Astrocyte (in vitro differentiated cells and primary cell): ENCODE measurements at regions not wholly inside any gene's neighbourhood (a gene's known extent, or its start where the extent isn't known, plus 50 kb on each side); places are given as distances from the start of the nearest gene placed in this dataset.

Experiments used
- DNase-seq: peaks from one replicate; pipeline ENCODE4 v3.0.0-alpha.2; 2010; ENCODE audit warnings: low read depth
- FAIRE-seq: peaks from 2 replicates; lab custom pipeline; 2011; peaks lifted over from hg19 to GRCh38; lab: Jason Lieb, UNC
- H2AFZ ChIP-seq: 2 replicates; pipeline ENCODE4 v1.6.0; 2012; ENCODE audit warnings: low read depth, low read length, inconsistent platforms
- H3K27ac ChIP-seq: 2 replicates; pipeline ENCODE4 v1.5.1; 2011; ENCODE audit warnings: low read depth, low read length, inconsistent platforms
- H3K27me3 ChIP-seq: 2 replicates; pipeline ENCODE4 v1.6.0; 2011; ENCODE audit warnings: low read length, inconsistent platforms; ENCODE audit not compliant: insufficient read depth
- H3K36me3 ChIP-seq: 2 replicates; pipeline ENCODE4 v1.5.1; 2011; ENCODE audit warnings: low read length, inconsistent platforms; ENCODE audit not compliant: insufficient read depth
- H3K4me1 ChIP-seq: 2 replicates; pipeline ENCODE4 v1.5.1; 2011; ENCODE audit warnings: low read length, inconsistent platforms; ENCODE audit not compliant: insufficient read depth
- H3K4me2 ChIP-seq: 2 replicates; pipeline ENCODE4 v1.6.0; 2012; ENCODE audit warnings: low read length, inconsistent platforms
- H3K4me3 ChIP-seq: 2 replicates; pipeline ENCODE4 v1.5.1; 2011; ENCODE audit warnings: low read depth, mild to moderate bottlenecking, low read length, inconsistent platforms; ENCODE audit not compliant: insufficient read depth
- H3K79me2 ChIP-seq: 2 replicates; pipeline ENCODE4 v1.6.0; 2012; ENCODE audit warnings: mild to moderate bottlenecking, low read length, inconsistent platforms; ENCODE audit not compliant: insufficient read depth
- H3K9ac ChIP-seq: 2 replicates; pipeline ENCODE4 v1.6.0; 2012; ENCODE audit warnings: mild to moderate bottlenecking, low read length, inconsistent platforms
- H3K9me3 ChIP-seq: 2 replicates; pipeline ENCODE4 v1.5.1; 2012; ENCODE audit warnings: low read depth, mild to moderate bottlenecking, low read length, inconsistent platforms; ENCODE audit not compliant: insufficient read depth
- H4K20me1 ChIP-seq: 2 replicates; pipeline ENCODE4 v1.6.0; 2012; ENCODE audit warnings: low read length, inconsistent platforms; ENCODE audit not compliant: insufficient read depth
- H3K27ac Mint-ChIP-seq: one replicate; pipeline ENCODE4 v1.8.0; 2021; ENCODE audit warnings: mild to moderate bottlenecking, mixed read lengths; ENCODE audit not compliant: unreplicated experiment
- H3K27me3 Mint-ChIP-seq: one replicate; pipeline ENCODE4 v1.8.0; 2021; ENCODE audit warnings: low read depth, mixed read lengths; ENCODE audit not compliant: unreplicated experiment
- H3K36me3 Mint-ChIP-seq: one replicate; pipeline ENCODE4 v1.8.0; 2021; ENCODE audit warnings: low read depth, mixed read lengths; ENCODE audit not compliant: unreplicated experiment
- H3K4me1 Mint-ChIP-seq: one replicate; pipeline ENCODE4 v1.8.0; 2021; ENCODE audit warnings: low read depth, mixed read lengths; ENCODE audit not compliant: unreplicated experiment
- H3K4me3 Mint-ChIP-seq: one replicate; pipeline ENCODE4 v1.8.0; 2021; ENCODE audit warnings: mild to moderate bottlenecking, moderate library complexity, mixed read lengths; ENCODE audit not compliant: unreplicated experiment
- H3K9me3 Mint-ChIP-seq: one replicate; pipeline ENCODE4 v1.8.0; 2021; ENCODE audit warnings: mild to moderate bottlenecking, mixed read lengths; ENCODE audit not compliant: unreplicated experiment
- CTCF ChIP-seq: IDR thresholded peaks from 2 replicates; pipeline ENCODE4 v1.5.1; 2011; ENCODE audit warnings: low read depth, mild to moderate bottlenecking, inconsistent platforms, low read length, moderate library complexity; ENCODE audit not compliant: insufficient read depth
- EZH2 ChIP-seq: IDR thresholded peaks from 2 replicates; pipeline ENCODE4 v1.6.1; 2012; ENCODE audit warnings: mild to moderate bottlenecking, low read length, inconsistent platforms; ENCODE audit not compliant: insufficient read depth

- no peak for DNase-seq
- H4K20me1 ChIP-seq, result no peaks in the 10 kb centered on the region
- peaks cover 14% of the 10 kb centered on the region for H3K27me3 Mint-ChIP-seq
- no peak overlapping the region for H3K27ac ChIP-seq
- no peak for FAIRE-seq
- no peak overlapping the region for H3K4me2 ChIP-seq
- H3K4me3 Mint-ChIP-seq, result no peak overlapping the region
- H3K79me2 ChIP-seq, result no peaks in the 10 kb centered on the region
- no peaks in the 10 kb centered on the region for H3K9me3 ChIP-seq
- no peaks in the 10 kb centered on the region for H3K27me3 ChIP-seq
- H3K4me1 ChIP-seq, result no peaks in the 10 kb centered on the region
- H3K27ac Mint-ChIP-seq, result no peak overlapping the region
- TF ChIP-seq EZH2 (no peak), CTCF (no peak)
- H3K36me3 ChIP-seq, result no peaks in the 10 kb centered on the region
- no peak overlapping the region for H2AFZ ChIP-seq
- H3K36me3 Mint-ChIP-seq, result peaks cover 2% of the 10 kb centered on the region
- H3K4me3 ChIP-seq, result no peak overlapping the region
- H3K4me1 Mint-ChIP-seq, result no peaks in the 10 kb centered on the region
- no peaks in the 10 kb centered on the region for H3K9me3 Mint-ChIP-seq
- no peak overlapping the region for H3K9ac ChIP-seq
Measured at GRCh38 chr9:120032639-120033038, 547.3 kb downstream of the CDK5RAP2 start.

GRCh38 chr9:120030847-120031246, 549.1 kb downstream of the CDK5RAP2 start:
- no peak for DNase-seq
- TF ChIP-seq EZH2, result no peak
- TF ChIP-seq CTCF, result no peak
- no peak overlapping the region for H3K27ac Mint-ChIP-seq

GRCh38 chr9:120018550-120018949, 561.4 kb downstream of the CDK5RAP2 start:
- FAIRE-seq, result no peak
- Histone ChIP-seq H3K9me3 (no peaks in the 10 kb centered on the region), H3K27me3 (no peaks in the 10 kb centered on the region), H3K9ac (no peak overlapping the region), H3K4me3 (no peak overlapping the region), H3K4me1 (no peaks in the 10 kb centered on the region), H3K79me2 (no peaks in the 10 kb centered on the region), H4K20me1 (no peaks in the 10 kb centered on the region), H3K4me2 (no peak overlapping the region), H3K27ac (no peak overlapping the region), H2AFZ (no peak overlapping the region), H3K36me3 (no peaks in the 10 kb centered on the region)
- no peak for DNase-seq
- peaks cover 20% of the 10 kb centered on the region for H3K27me3 Mint-ChIP-seq
- peaks cover 4% of the 10 kb centered on the region for H3K4me1 Mint-ChIP-seq
- H3K4me3 Mint-ChIP-seq, result no peak overlapping the region
- peak overlapping the region; percentile 14 for H3K27ac Mint-ChIP-seq
- H3K9me3 Mint-ChIP-seq, result peaks cover 3% of the 10 kb centered on the region
- TF ChIP-seq EZH2 (no peak), CTCF (no peak)
- no peaks in the 10 kb centered on the region for H3K36me3 Mint-ChIP-seq

More at GRCh38 chr9:120030847-120031246, 549.1 kb downstream of the CDK5RAP2 start:
- no peak overlapping the region for H2AFZ ChIP-seq
- H4K20me1 ChIP-seq, result no peaks in the 10 kb centered on the region
- no peak for FAIRE-seq
- H3K9ac ChIP-seq, result no peak overlapping the region
- Mint-ChIP-seq H3K4me1 (no peaks in the 10 kb centered on the region), H3K27me3 (peaks cover 11% of the 10 kb centered on the region), H3K9me3 (no peaks in the 10 kb centered on the region), H3K36me3 (no peaks in the 10 kb centered on the region), H3K4me3 (no peak overlapping the region)
- H3K4me3 ChIP-seq, result no peak overlapping the region
- H3K27me3 ChIP-seq, result no peaks in the 10 kb centered on the region
- no peak overlapping the region for H3K4me2 ChIP-seq
- no peaks in the 10 kb centered on the region for H3K79me2 ChIP-seq
- H3K27ac ChIP-seq, result no peak overlapping the region
- no peaks in the 10 kb centered on the region for H3K9me3 ChIP-seq
- H3K4me1 ChIP-seq, result no peaks in the 10 kb centered on the region
- H3K36me3 ChIP-seq, result no peaks in the 10 kb centered on the region
